SK-N-MC (cell line): ENCODE measurements at regions not wholly inside any gene's neighbourhood (a gene's known extent, or its start where the extent isn't known, plus 50 kb on each side); places are given as distances from the start of the nearest gene placed in this dataset.
"Not testable (repeated sequence)": the region's sequence is repeated elsewhere in the genome, so short reads cannot be mapped to it uniquely, and the experiment has no call there.

Source experiments
- EZH2 ChIP-seq: fragments of 200-600 bp; sonication (generic); IDR thresholded peaks from one replicate; pipeline ENCODE4 v1.6.1; 2017; ENCODE audit warnings: antibody characterized with exemption
- FOXP2 ChIP-seq: optimal IDR thresholded peaks from 2 replicates; pipeline ENCODE3; 2011; ENCODE audit warnings: mild to moderate bottlenecking, moderate library complexity; ENCODE audit not compliant: insufficient read depth; ENCODE audit errors: extremely low read length, control extremely low read depth
- POLR2AphosphoS5 ChIP-seq: IDR thresholded peaks from 2 replicates; pipeline ENCODE4 v1.6.1; 2012; ENCODE audit warnings: mild to moderate bottlenecking, low read depth, low read length, borderline replicate concordance

DNA sequence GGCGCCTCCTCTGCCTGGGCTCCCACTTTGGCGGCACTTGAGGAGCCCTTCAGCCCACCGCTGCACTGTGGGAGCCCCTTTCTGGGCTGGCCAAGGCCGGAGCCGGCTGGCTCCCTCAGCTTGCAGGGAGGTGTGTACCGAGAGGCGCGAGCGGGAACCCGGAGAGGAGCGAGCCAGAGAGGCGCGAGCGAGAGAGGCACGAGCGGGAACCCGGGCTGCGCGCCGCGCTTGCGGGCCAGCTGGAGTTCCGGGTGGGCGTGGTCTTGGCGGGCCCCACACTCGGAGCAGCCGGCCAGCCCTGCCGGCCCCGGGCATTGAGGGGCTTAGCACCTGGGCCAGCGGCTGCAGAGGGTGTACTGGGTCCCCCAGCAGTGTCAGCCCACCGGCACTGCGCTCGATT lies 79.2 kb upstream of the HIVEP1 start:
- not testable (repeated sequence) for TF ChIP-seq EZH2, POLR2AphosphoS5, FOXP2
